ENCODE measurements at regions not wholly inside any gene's neighbourhood (a gene's known extent, or its start where the extent isn't known, plus 50 kb on each side); places are given as distances from the start of the nearest gene placed in this dataset.

- Histone ChIP-seq H3K4me3 (ENCODE audit: low read depth, low read length) (no peak overlapping the region), H3K27me3 (ENCODE audit: control insufficient read depth, insufficient read depth, low read length) (no peaks in the 10 kb centered on the region), H3K36me3 (ENCODE audit: control insufficient read depth, insufficient read depth, low read length) (no peaks in the 10 kb centered on the region)
- no peak for DNase-seq (ENCODE audit: low read depth)
- ChIA-PET CTCF (no interaction called here), POLR2A (no interaction called here)
- TF ChIP-seq CTCF (IDR thresholded peaks at IDR 0.05; ENCODE audit: insufficient read depth, low read depth, low read length): no peak
Measured at GRCh38 chr3:69588170-69588569, 151.1 kb upstream of the MITF start.

GRCh38 chr3:69585472-69585871 is 153.8 kb upstream of the MITF start:
- DNase-seq (ENCODE audit: low read depth): no peak
- Histone ChIP-seq H3K4me3 (ENCODE audit: low read depth, low read length) (no peak overlapping the region), H3K27me3 (ENCODE audit: control insufficient read depth, insufficient read depth, low read length) (no peaks in the 10 kb centered on the region), H3K36me3 (ENCODE audit: control insufficient read depth, insufficient read depth, low read length) (no peaks in the 10 kb centered on the region)
- no peak for TF ChIP-seq CTCF (IDR thresholded peaks at IDR 0.05; ENCODE audit: insufficient read depth, low read depth, low read length)
- ChIA-PET POLR2A (no interaction called here), CTCF (no interaction called here)

GRCh38 chr3:69582044-69582443 is 157.2 kb upstream of the MITF start:
- Histone ChIP-seq H3K36me3 (ENCODE audit: control insufficient read depth, insufficient read depth, low read length) (no peaks in the 10 kb centered on the region), H3K4me3 (ENCODE audit: low read depth, low read length) (no peak overlapping the region), H3K27me3 (ENCODE audit: control insufficient read depth, insufficient read depth, low read length) (no peaks in the 10 kb centered on the region)
- ChIA-PET CTCF (interaction anchor here (1.5 kb wide), 1 partner anchor 23 kb away, joined by 3 read pairs; no protein-coding TSS in a partner anchor), POLR2A (no interaction called here)
- TF ChIP-seq CTCF (IDR thresholded peaks at IDR 0.05; ENCODE audit: insufficient read depth, low read depth, low read length): no peak
- DNase-seq (ENCODE audit: low read depth): no peak

- H3K36me3 ChIP-seq (ENCODE audit: control insufficient read depth, insufficient read depth, low read length): no peaks in the 10 kb centered on the region
- DNase-seq (ENCODE audit: low read depth): no peak
- POLR2A ChIA-PET: no interaction called here
- CTCF ChIA-PET: no interaction called here
- no peaks in the 10 kb centered on the region for H3K27me3 ChIP-seq (ENCODE audit: control insufficient read depth, insufficient read depth, low read length)
- no peak overlapping the region for H3K4me3 ChIP-seq (ENCODE audit: low read depth, low read length)
- TF ChIP-seq CTCF (IDR thresholded peaks at IDR 0.05; ENCODE audit: insufficient read depth, low read depth, low read length): no peak
Measured at GRCh38 chr3:69579306-69580041, 159.8 kb upstream of the MITF start.

- no peaks in the 10 kb centered on the region for H3K27me3 ChIP-seq (ENCODE audit: control insufficient read depth, insufficient read depth, low read length)
- no peaks in the 10 kb centered on the region for H3K36me3 ChIP-seq (ENCODE audit: control insufficient read depth, insufficient read depth, low read length)
- H3K4me3 ChIP-seq (ENCODE audit: low read depth, low read length): no peak overlapping the region
- ChIA-PET POLR2A (no interaction called here), CTCF (no interaction called here)
- no peak for TF ChIP-seq CTCF (IDR thresholded peaks at IDR 0.05; ENCODE audit: insufficient read depth, low read depth, low read length)
- DNase-seq (ENCODE audit: low read depth): no peak
Measured at GRCh38 chr3:69569520-69569919, 169.7 kb upstream of the MITF start.
